HCT116 (cell line): ENCODE measurements at regions not wholly inside any gene's neighbourhood (a gene's known extent, or its start where the extent isn't known, plus 50 kb on each side); places are given as distances from the start of the nearest gene placed in this dataset.

Experiments used
- ATAC-seq: fragments of 200-7000 bp; cut with Tn5 transposase; 2 replicates; pipeline ENCODE4 v1.9.1; 2020; ENCODE audit warnings: mild to moderate bottlenecking, moderate library complexity
- BruUV-seq: library from RNA; stranded (reverse); fragments of 400-500 nt; replicated peaks from 2 replicates; lab custom pipeline; 2021; lab: Mats Ljungman, UMichigan
- CTCF ChIA-PET: fragments of 300-600 bp; sonication (Branson Sonifier 250); formaldehyde crosslinking; loops from one replicate; lab custom pipeline; 2021; ENCODE audit warnings: antibody characterized with exemption; lab: Charles Lee
- POLR2A ChIA-PET: fragments of 300-600, 350-600 bp; sonication (Branson Sonifier 250); formaldehyde crosslinking; loops from one replicate; lab custom pipeline; 2021; ENCODE audit warnings: antibody characterized with exemption; lab: Charles Lee
- RAD21 ChIA-PET, 2 experiments: fragments of 300-600 bp; sonication (Branson Sonifier 250); formaldehyde crosslinking; loops; one replicate each; lab custom pipeline; 2023; ENCODE audit warnings: low total read pairs in 2 of 2; ENCODE audit not compliant: uncharacterized antibody in 2 of 2, unreplicated experiment in 2 of 2, low non-redundant PET in 1 of 2; lab: Charles Lee
- DNase-seq: peaks from one replicate; pipeline ENCODE4 v3.0.0-alpha.2; 2010; ENCODE audit warnings: low read depth, low spot score
- H2AFZ ChIP-seq: fragments of 200-600 bp; shearing (Covaris generic), sonication (generic); 2 replicates; pipeline ENCODE4 v1.6.1; 2017; ENCODE audit warnings: low read depth, mixed run types, mixed read lengths, antibody characterized with exemption, low read length; ENCODE audit not compliant: poor library complexity, severe bottlenecking
- H3K27ac ChIP-seq: 2 replicates; pipeline ENCODE4 v1.5.1; 2012; ENCODE audit warnings: low read depth, low read length
- H3K27me3 ChIP-seq: fragments of 200-600 bp; sonication (generic); 2 replicates; pipeline ENCODE4 v1.6.1; 2016; ENCODE audit warnings: mixed run types, low read length, mixed read lengths; ENCODE audit not compliant: insufficient read depth
- H3K36me3 ChIP-seq, 2 experiments: fragments of 200-500 bp in 1 of 2; fragments of 200-600 bp in 1 of 2; sonication (Bioruptor generic) in 1 of 2; sonication (generic) in 1 of 2; 2 replicates each; pipeline versions ENCODE4 v1.5.1 to v1.6.1; 2014 to 2016; ENCODE audit warnings: low read length in 2 of 2, inconsistent platforms in 1 of 2, mixed read lengths in 1 of 2, mixed run types in 1 of 2; ENCODE audit not compliant: insufficient read depth in 2 of 2, control insufficient read depth in 1 of 2
- H3K4me1 ChIP-seq, 2 experiments: fragments of 200-600 bp in 1 of 2; sonication (generic) in 1 of 2; 2 replicates each; pipeline versions ENCODE4 v1.5.1 to v1.6.1; 2012 to 2017; ENCODE audit warnings: low read length in 2 of 2, inconsistent platforms in 1 of 2, mild to moderate bottlenecking in 1 of 2, mixed read lengths in 1 of 2, mixed run types in 1 of 2, moderate library complexity in 1 of 2; ENCODE audit not compliant: insufficient read depth in 2 of 2, control insufficient read depth in 1 of 2
- H3K4me2 ChIP-seq: fragments of 200-600 bp; sonication (generic); 2 replicates; pipeline ENCODE4 v1.6.1; 2017; ENCODE audit warnings: mixed run types, low read length, mixed read lengths
- H3K4me3 ChIP-seq, 2 experiments: fragments of 200-600 bp in 1 of 2; sonication (generic) in 1 of 2; replicated peaks in 1 of 2; 2 replicates each; pipeline ENCODE4 v1.5.1; 2011 to 2016; ENCODE audit warnings: low read length in 2 of 2, control low read depth in 1 of 2, low read depth in 1 of 2, mild to moderate bottlenecking in 1 of 2, mixed read lengths in 1 of 2, mixed run types in 1 of 2
- H3K79me2 ChIP-seq: fragments of 200-600 bp; sonication (generic); 2 replicates; pipeline ENCODE4 v1.6.1; 2017; ENCODE audit warnings: mild to moderate bottlenecking, mixed run types, low read length, moderate library complexity, mixed read lengths; ENCODE audit not compliant: insufficient read depth
- H3K9ac ChIP-seq: fragments of 200-600 bp; sonication (generic); 2 replicates; pipeline ENCODE4 v1.6.1; 2016; ENCODE audit warnings: low read length, mixed read lengths
- H3K9me2 ChIP-seq: fragments of 200-600 bp; sonication (generic), shearing (Covaris generic); 2 replicates; pipeline ENCODE4 v1.6.1; 2017; ENCODE audit warnings: mixed run types, mild to moderate bottlenecking, moderate library complexity; ENCODE audit not compliant: insufficient read depth
- H3K9me3 ChIP-seq, 2 experiments: fragments of 200-500 bp in 1 of 2; fragments of 200-600 bp in 1 of 2; sonication (Bioruptor generic) in 1 of 2; sonication (generic) in 1 of 2; 2 replicates each; pipeline ENCODE4 v1.6.1; 2014 to 2017; ENCODE audit warnings: low read length in 2 of 2, mixed read lengths in 2 of 2, inconsistent platforms in 1 of 2, low read depth in 1 of 2, mild to moderate bottlenecking in 1 of 2, mixed run types in 1 of 2, moderate library complexity in 1 of 2; ENCODE audit not compliant: control insufficient read depth in 1 of 2, insufficient read depth in 1 of 2
- H4K20me1 ChIP-seq: fragments of 200-600 bp; sonication (generic), shearing (Covaris generic); 2 replicates; pipeline ENCODE4 v1.6.1; 2017; ENCODE audit warnings: mixed run types, mild to moderate bottlenecking, moderate library complexity; ENCODE audit not compliant: insufficient read depth
- CEBPB ChIP-seq: IDR thresholded peaks from 2 replicates; pipeline ENCODE4 v1.6.1; 2012; ENCODE audit warnings: low read depth
- EGR1 ChIP-seq: IDR thresholded peaks from 2 replicates; pipeline ENCODE4 v1.6.1; 2012; ENCODE audit warnings: low read depth
- ELF1 ChIP-seq: IDR thresholded peaks from 2 replicates; pipeline ENCODE4 v1.6.1; 2012; ENCODE audit warnings: low read depth, borderline replicate concordance
- EZH2 ChIP-seq: fragments of 200-600 bp; sonication (generic); IDR thresholded peaks from 2 replicates; pipeline ENCODE4 v1.6.1; 2017; ENCODE audit warnings: antibody characterized with exemption, mixed run types
- JUND ChIP-seq: IDR thresholded peaks from 2 replicates; pipeline ENCODE4 v1.6.1; 2012
- MAX ChIP-seq: IDR thresholded peaks from 2 replicates; pipeline ENCODE4 v1.6.1; 2012
- RAD21 ChIP-seq: IDR thresholded peaks from 2 replicates; pipeline ENCODE4 v1.6.1; 2012; ENCODE audit warnings: low read depth, mild to moderate bottlenecking
- SIN3A ChIP-seq: IDR thresholded peaks from 2 replicates; pipeline ENCODE4 v1.6.1; 2012; ENCODE audit warnings: low read depth
- SP1 ChIP-seq: IDR thresholded peaks from 2 replicates; pipeline ENCODE4 v1.6.1; 2012; ENCODE audit warnings: low read depth
- TCF7L2 ChIP-seq: IDR thresholded peaks from 2 replicates; pipeline ENCODE4 v1.7.0; 2011; ENCODE audit warnings: borderline replicate concordance, inconsistent platforms; ENCODE audit not compliant: insufficient read depth, insufficient read length; ENCODE audit errors: extremely low read depth
- YY1 ChIP-seq: IDR thresholded peaks from 2 replicates; pipeline ENCODE4 v1.6.1; 2011; ENCODE audit warnings: low read length, low read depth, moderate library complexity, mild to moderate bottlenecking; ENCODE audit not compliant: insufficient replicate concordance; ENCODE audit errors: extremely low read depth
- ZFX ChIP-seq: fragments of 450-650 bp; IDR thresholded peaks from 2 replicates; pipeline ENCODE4 v1.6.1; 2017
- intact Hi-C: fragments of 100-400 bp; cut with micrococcal nuclease; formaldehyde crosslinking; loops from 2 replicates; pipeline ENCODE4 v1.10.0; 2022
- TF ChIP-seq, protein P1 (sequence below): IDR thresholded peaks from 2 replicates; pipeline ENCODE4 v1.6.1; 2012
- TF ChIP-seq, protein P2 (sequence below): IDR thresholded peaks from 2 replicates; pipeline ENCODE4 v1.6.1; 2012; ENCODE audit warnings: low read depth

DNA sequence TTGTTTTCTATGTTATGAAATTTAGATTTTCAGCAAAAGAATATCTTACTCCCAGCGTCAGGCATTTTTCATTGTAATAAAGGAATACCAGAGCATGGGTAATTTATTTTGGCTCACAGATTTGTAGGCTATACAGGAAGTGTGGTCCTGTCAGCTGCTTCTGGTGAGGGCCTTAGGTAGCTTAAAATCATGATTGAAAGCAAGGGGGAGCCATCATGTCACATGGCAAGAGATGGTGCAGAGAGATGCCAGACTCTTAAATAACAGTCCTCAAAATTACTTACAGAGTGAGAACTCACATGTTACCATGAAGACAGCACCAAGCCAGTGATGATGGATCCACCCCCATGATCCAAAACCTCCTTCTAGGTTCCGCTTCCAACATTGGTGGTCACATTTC, 825.0 kb upstream of the CHORDC1 start:
- no peak overlapping the region for H3K4me3 ChIP-seq
- TF ChIP-seq, protein P1, sequence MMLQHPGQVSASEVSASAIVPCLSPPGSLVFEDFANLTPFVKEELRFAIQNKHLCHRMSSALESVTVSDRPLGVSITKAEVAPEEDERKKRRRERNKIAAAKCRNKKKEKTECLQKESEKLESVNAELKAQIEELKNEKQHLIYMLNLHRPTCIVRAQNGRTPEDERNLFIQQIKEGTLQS = no peak
- TF ChIP-seq EZH2 (no peak), TCF7L2 (no peak), ELF1 (no peak), ZFX (no peak), CEBPB (no peak), SP1 (no peak), RAD21 (no peak), EGR1 (no peak), JUND (no peak), YY1 (no peak), SIN3A (no peak), MAX (no peak)
- TF ChIP-seq, protein P2, sequence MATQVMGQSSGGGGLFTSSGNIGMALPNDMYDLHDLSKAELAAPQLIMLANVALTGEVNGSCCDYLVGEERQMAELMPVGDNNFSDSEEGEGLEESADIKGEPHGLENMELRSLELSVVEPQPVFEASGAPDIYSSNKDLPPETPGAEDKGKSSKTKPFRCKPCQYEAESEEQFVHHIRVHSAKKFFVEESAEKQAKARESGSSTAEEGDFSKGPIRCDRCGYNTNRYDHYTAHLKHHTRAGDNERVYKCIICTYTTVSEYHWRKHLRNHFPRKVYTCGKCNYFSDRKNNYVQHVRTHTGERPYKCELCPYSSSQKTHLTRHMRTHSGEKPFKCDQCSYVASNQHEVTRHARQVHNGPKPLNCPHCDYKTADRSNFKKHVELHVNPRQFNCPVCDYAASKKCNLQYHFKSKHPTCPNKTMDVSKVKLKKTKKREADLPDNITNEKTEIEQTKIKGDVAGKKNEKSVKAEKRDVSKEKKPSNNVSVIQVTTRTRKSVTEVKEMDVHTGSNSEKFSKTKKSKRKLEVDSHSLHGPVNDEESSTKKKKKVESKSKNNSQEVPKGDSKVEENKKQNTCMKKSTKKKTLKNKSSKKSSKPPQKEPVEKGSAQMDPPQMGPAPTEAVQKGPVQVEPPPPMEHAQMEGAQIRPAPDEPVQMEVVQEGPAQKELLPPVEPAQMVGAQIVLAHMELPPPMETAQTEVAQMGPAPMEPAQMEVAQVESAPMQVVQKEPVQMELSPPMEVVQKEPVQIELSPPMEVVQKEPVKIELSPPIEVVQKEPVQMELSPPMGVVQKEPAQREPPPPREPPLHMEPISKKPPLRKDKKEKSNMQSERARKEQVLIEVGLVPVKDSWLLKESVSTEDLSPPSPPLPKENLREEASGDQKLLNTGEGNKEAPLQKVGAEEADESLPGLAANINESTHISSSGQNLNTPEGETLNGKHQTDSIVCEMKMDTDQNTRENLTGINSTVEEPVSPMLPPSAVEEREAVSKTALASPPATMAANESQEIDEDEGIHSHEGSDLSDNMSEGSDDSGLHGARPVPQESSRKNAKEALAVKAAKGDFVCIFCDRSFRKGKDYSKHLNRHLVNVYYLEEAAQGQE = no peak
- no peaks in the 10 kb centered on the region for H3K79me2 ChIP-seq
- intact Hi-C loops = no loop called here
- no peaks in the 10 kb centered on the region for H4K20me1 ChIP-seq
- no peak overlapping the region for H3K9ac ChIP-seq
- ATAC-seq (no peak), DNase-seq (no peak)
- H3K27ac ChIP-seq = no peak overlapping the region
- ChIA-PET CTCF (no interaction called here), RAD21 (no interaction called here), POLR2A (no interaction called here)
- peaks cover 17 to 20% of the 10 kb centered on the region in 2 experiments; a peak in 2 of 4 replicates for H3K9me3 ChIP-seq
- no peak overlapping the region for H3K4me2 ChIP-seq
- no peaks in the 10 kb centered on the region for H3K27me3 ChIP-seq
- H3K36me3 ChIP-seq = no peaks in the 10 kb centered on the region
- H2AFZ ChIP-seq = no peak overlapping the region
- BruUV-seq = no TSS peak
- H3K9me2 ChIP-seq = no peaks in the 10 kb centered on the region
- H3K4me1 ChIP-seq = no peaks in the 10 kb centered on the region
